AG09309 (cell line): ENCODE measurements at regions not wholly inside any gene's neighbourhood (a gene's known extent, or its start where the extent isn't known, plus 50 kb on each side); places are given as distances from the start of the nearest gene placed in this dataset.

Experiments used
- DNase-seq: peaks from one replicate; pipeline ENCODE4 v3.0.0-alpha.2; 2010; ENCODE audit warnings: low read depth
- H3K4me3 ChIP-seq: 2 replicates; pipeline ENCODE4 v1.5.1; 2011; ENCODE audit warnings: mild to moderate bottlenecking, low read depth, low read length, moderate library complexity; ENCODE audit not compliant: control insufficient read depth
- CTCF ChIP-seq: IDR thresholded peaks from 2 replicates; pipeline ENCODE4 v1.5.1; 2011; ENCODE audit warnings: mild to moderate bottlenecking, low read depth, low read length, inconsistent platforms; ENCODE audit not compliant: insufficient read depth, control insufficient read depth; ENCODE audit errors: missing control alignments

GRCh38 chr18:40056079-40056692 lies 1898.8 kb upstream of the PIK3C3 start:
- no peak overlapping the region for H3K4me3 ChIP-seq
- no peak for DNase-seq
- no peak for TF ChIP-seq CTCF

GRCh38 chr18:40055262-40055661 lies 1899.8 kb upstream of the PIK3C3 start:
- no peak overlapping the region for H3K4me3 ChIP-seq
- TF ChIP-seq CTCF: no peak
- no peak for DNase-seq

- no peak for TF ChIP-seq CTCF
- no peak overlapping the region for H3K4me3 ChIP-seq
- DNase-seq: no peak
Measured at GRCh38 chr18:40049716-40050115, 1905.3 kb upstream of the PIK3C3 start.

- no peak for DNase-seq
- no peak overlapping the region for H3K4me3 ChIP-seq
- TF ChIP-seq CTCF: no peak
Measured at GRCh38 chr18:40048886-40049650, 1906.0 kb upstream of the PIK3C3 start.

- no peak for TF ChIP-seq CTCF
- no peak overlapping the region for H3K4me3 ChIP-seq
- no peak for DNase-seq
Measured at GRCh38 chr18:40048253-40048652, 1906.8 kb upstream of the PIK3C3 start.

GRCh38 chr18:40046596-40046995 lies 1908.4 kb upstream of the PIK3C3 start:
- no peak for DNase-seq
- H3K4me3 ChIP-seq: no peak overlapping the region
- TF ChIP-seq CTCF: no peak

- no peak for DNase-seq
- no peak for TF ChIP-seq CTCF
- H3K4me3 ChIP-seq: no peak overlapping the region
Measured at GRCh38 chr18:40041951-40042350, 1913.1 kb upstream of the PIK3C3 start.
